CD4-positive, alpha-beta memory T cell (primary cell): ENCODE measurements at regions not wholly inside any gene's neighbourhood (a gene's known extent, or its start where the extent isn't known, plus 50 kb on each side); places are given as distances from the start of the nearest gene placed in this dataset.

ENCODE experiments used
- CTCF ChIA-PET: fragments of 350-600 bp; sonication (Branson Sonifier 250); formaldehyde crosslinking; loops from one replicate; lab custom pipeline; 2021; ENCODE audit warnings: inconsistent platforms; ENCODE audit not compliant: partially characterized antibody; lab: Charles Lee
- POLR2A ChIA-PET: fragments of 350-600 bp; sonication (Branson Sonifier 250); formaldehyde crosslinking; loops from one replicate; lab custom pipeline; 2021; ENCODE audit not compliant: partially characterized antibody; lab: Charles Lee
- DNase-seq, 5 donors: peaks; one replicate each; pipeline versions ENCODE4 v3.0.0 to v3.0.0-alpha.2; 2020 to 2022; ENCODE audit warnings: mixed read lengths in 1 of 5
- H3K27ac ChIP-seq: one replicate; pipeline ENCODE4 v1.7.0; 2013; ENCODE audit warnings: low read depth, low read length
- H3K27me3 ChIP-seq: 2 replicates; pipeline ENCODE4 v1.7.0; 2013; ENCODE audit warnings: mild to moderate bottlenecking, low read length, moderate library complexity; ENCODE audit not compliant: insufficient read depth
- H3K36me3 ChIP-seq: 2 replicates; pipeline ENCODE4 v1.7.0; 2013; ENCODE audit warnings: mild to moderate bottlenecking, low read length, moderate library complexity; ENCODE audit not compliant: insufficient read depth
- H3K4me1 ChIP-seq: 2 replicates; pipeline ENCODE4 v1.7.0; 2013; ENCODE audit warnings: mild to moderate bottlenecking, low read length, moderate library complexity; ENCODE audit not compliant: insufficient read depth
- H3K4me3 ChIP-seq, 2 donors: one replicate each; pipeline ENCODE4 v1.7.0; 2013; ENCODE audit warnings: low read length in 2 of 2, mild to moderate bottlenecking in 1 of 2
- H3K9me3 ChIP-seq, 2 donors: one replicate each; pipeline ENCODE4 v1.7.0; 2013; ENCODE audit warnings: low read length in 2 of 2, control low read depth in 1 of 2; ENCODE audit not compliant: control insufficient read depth in 1 of 2
- H3K27ac Mint-ChIP-seq, 7 donors: one replicate each; pipeline ENCODE4 v1.8.0; 2020 to 2021; ENCODE audit warnings: mixed read lengths in 7 of 7, mild to moderate bottlenecking in 6 of 7, inconsistent platforms in 3 of 7, moderate library complexity in 3 of 7
- H3K27me3 Mint-ChIP-seq, 2 donors: one replicate each; pipeline ENCODE4 v1.8.0; 2020 to 2021; ENCODE audit warnings: mixed read lengths in 2 of 2
- H3K36me3 Mint-ChIP-seq, 2 donors: one replicate each; pipeline ENCODE4 v1.8.0; 2020 to 2021; ENCODE audit warnings: mixed read lengths in 2 of 2, inconsistent platforms in 1 of 2, mild to moderate bottlenecking in 1 of 2
- H3K4me1 Mint-ChIP-seq, 4 donors: one replicate each; pipeline ENCODE4 v1.8.0; 2020 to 2021; ENCODE audit warnings: mixed read lengths in 4 of 4, mild to moderate bottlenecking in 1 of 4
- H3K4me3 Mint-ChIP-seq, 8 donors: one replicate each; pipeline ENCODE4 v1.8.0; 2020 to 2021; ENCODE audit warnings: mixed read lengths in 8 of 8, mild to moderate bottlenecking in 7 of 8, moderate library complexity in 6 of 8, inconsistent platforms in 3 of 8
- H3K9me3 Mint-ChIP-seq, 8 donors: one replicate each; pipeline ENCODE4 v1.8.0; 2020 to 2021; ENCODE audit warnings: mixed read lengths in 8 of 8, mild to moderate bottlenecking in 5 of 8, inconsistent platforms in 3 of 8, moderate library complexity in 1 of 8
- intact Hi-C: fragments of 100-400 bp; cut with micrococcal nuclease; formaldehyde crosslinking; loops from one replicate; pipeline ENCODE4 v1.15.1; 2023

GRCh38 chr3:107986505-107986904 is 104.3 kb downstream of the CD47 start:
- peaks cover 28 to 58% (median 45%) of the 10 kb centered on the region in 4 donors for H3K4me1 Mint-ChIP-seq

GRCh38 chr3:107985496-107985895 is 105.3 kb downstream of the CD47 start:
- Mint-ChIP-seq H3K27ac (peak overlapping the region in 6 of 7 donors; percentile 5 to 88 (median 69)), H3K27me3 (no peaks in the 10 kb centered on the region), H3K4me1 (peaks cover 36 to 68% (median 52%) of the 10 kb centered on the region in 4 donors), H3K9me3 (peaks cover 0 to under 1% (median 0%) of the 10 kb centered on the region in 8 donors), H3K36me3 (no peaks in the 10 kb centered on the region), H3K4me3 (peak overlapping the region in 7 of 8 donors; percentile 58 to 83 (median 73))
- peaks cover 36% of the 10 kb centered on the region for H3K4me1 ChIP-seq
- no peaks in the 10 kb centered on the region for H3K36me3 ChIP-seq
- intact Hi-C loops: loop anchor here (5.0 kb wide), 2 partner anchors 33 to 142 kb away; no protein-coding TSS in a partner anchor
- no peaks in the 10 kb centered on the region for H3K27me3 ChIP-seq
- H3K9me3 ChIP-seq: no peaks in the 10 kb centered on the region
- H3K27ac ChIP-seq: no peak overlapping the region
- POLR2A ChIA-PET: interaction anchor here (0.7 to 5.0 kb wide), 9 partner anchors 10 to 237 kb away, joined by 3 to 67 read pairs (median 3); partner anchors contain the start of gene IFT57
- CTCF ChIA-PET: interaction anchor here (1.1 to 3.6 kb wide), 10 partner anchors 9 to 492 kb away, joined by 3 to 17 read pairs (median 4); no protein-coding TSS in a partner anchor
- H3K4me3 ChIP-seq: no peak overlapping the region
- DNase-seq: peak in 1 of 5 donors; percentile 52

More at GRCh38 chr3:107986505-107986904, 104.3 kb downstream of the CD47 start:
- H3K27me3 Mint-ChIP-seq: no peaks in the 10 kb centered on the region
- Histone ChIP-seq H3K36me3 (no peaks in the 10 kb centered on the region), H3K27ac (no peak overlapping the region), H3K9me3 (no peaks in the 10 kb centered on the region), H3K4me3 (no peak overlapping the region), H3K27me3 (no peaks in the 10 kb centered on the region), H3K4me1 (peaks cover 35% of the 10 kb centered on the region)
- DNase-seq: no peak
- H3K27ac Mint-ChIP-seq: peak overlapping the region in 2 of 7 donors; percentile 51 to 59
- H3K4me3 Mint-ChIP-seq: no peak overlapping the region
- ChIA-PET POLR2A (interaction anchor here (1.2 to 5.0 kb wide), 2 partner anchors 11 to 59 kb away, joined by 4 to 67 read pairs; no protein-coding TSS in a partner anchor), CTCF (interaction anchor here (1.0 to 3.6 kb wide), 9 partner anchors 10 to 138 kb away, joined by 3 to 17 read pairs (median 4); no protein-coding TSS in a partner anchor)
- H3K9me3 Mint-ChIP-seq: peaks cover 0 to 4% (median 0%) of the 10 kb centered on the region in 8 donors
- intact Hi-C loops: loop anchor here (5.0 kb wide), 2 partner anchors 34 to 141 kb away; no protein-coding TSS in a partner anchor
- no peaks in the 10 kb centered on the region for H3K36me3 Mint-ChIP-seq

GRCh38 chr3:107983247-107983646 is 107.6 kb downstream of the CD47 start:
- Histone ChIP-seq H3K27ac (no peak overlapping the region), H3K9me3 (no peaks in the 10 kb centered on the region), H3K27me3 (no peaks in the 10 kb centered on the region), H3K4me1 (peaks cover 46% of the 10 kb centered on the region), H3K36me3 (no peaks in the 10 kb centered on the region), H3K4me3 (no peak overlapping the region)
- Mint-ChIP-seq H3K36me3 (no peaks in the 10 kb centered on the region), H3K4me1 (peaks cover 41 to 73% (median 58%) of the 10 kb centered on the region in 4 donors), H3K9me3 (no peaks in the 10 kb centered on the region), H3K27me3 (no peaks in the 10 kb centered on the region), H3K27ac (no peak overlapping the region), H3K4me3 (no peak overlapping the region)
- intact Hi-C loops: no loop called here
- ChIA-PET CTCF (no interaction called here), POLR2A (no interaction called here)
- no peak for DNase-seq

GRCh38 chr3:107982165-107982564 is 108.7 kb downstream of the CD47 start:
- no peaks in the 10 kb centered on the region for H3K27me3 ChIP-seq
- Mint-ChIP-seq H3K4me1 (peaks cover 49 to 73% (median 63%) of the 10 kb centered on the region in 4 donors), H3K36me3 (no peaks in the 10 kb centered on the region), H3K27ac (no peak overlapping the region), H3K27me3 (no peaks in the 10 kb centered on the region), H3K4me3 (no peak overlapping the region), H3K9me3 (no peaks in the 10 kb centered on the region)
- H3K4me3 ChIP-seq: no peak overlapping the region
- CTCF ChIA-PET: interaction anchor here (1.8 kb wide), 1 partner anchor 55 kb away, joined by 5 read pairs; no protein-coding TSS in a partner anchor
- intact Hi-C loops: no loop called here
- H3K4me1 ChIP-seq: peaks cover 48% of the 10 kb centered on the region
- no peaks in the 10 kb centered on the region for H3K36me3 ChIP-seq
- POLR2A ChIA-PET: interaction anchor here (0.9 kb wide), 1 partner anchor 108 kb away, joined by 3 read pairs; no protein-coding TSS in a partner anchor
- no peak overlapping the region for H3K27ac ChIP-seq
- DNase-seq: no peak
- H3K9me3 ChIP-seq: no peaks in the 10 kb centered on the region

GRCh38 chr3:107981471-107982111 is 109.2 kb downstream of the CD47 start:
- DNase-seq: no peak
- Mint-ChIP-seq H3K36me3 (no peaks in the 10 kb centered on the region), H3K4me1 (peaks cover 50 to 73% (median 65%) of the 10 kb centered on the region in 4 donors), H3K27ac (no peak overlapping the region), H3K4me3 (no peak overlapping the region), H3K9me3 (no peaks in the 10 kb centered on the region), H3K27me3 (no peaks in the 10 kb centered on the region)
- Histone ChIP-seq H3K9me3 (no peaks in the 10 kb centered on the region), H3K4me3 (no peak overlapping the region), H3K27me3 (no peaks in the 10 kb centered on the region), H3K36me3 (no peaks in the 10 kb centered on the region), H3K4me1 (peaks cover 53% of the 10 kb centered on the region), H3K27ac (no peak overlapping the region)
- intact Hi-C loops: no loop called here
- POLR2A ChIA-PET: interaction anchor here (0.9 kb wide), 1 partner anchor 109 kb away, joined by 3 read pairs; no protein-coding TSS in a partner anchor
- CTCF ChIA-PET: interaction anchor here (0.6 to 2.4 kb wide), 3 partner anchors 11 to 291 kb away, joined by 4 to 8 read pairs (median 5); no protein-coding TSS in a partner anchor

- ChIA-PET CTCF (interaction anchor here (0.9 to 2.5 kb wide), 7 partner anchors 9 to 245 kb away, joined by 3 to 10 read pairs (median 4); no protein-coding TSS in a partner anchor), POLR2A (interaction anchor here (1.0 to 8.3 kb wide), 5 partner anchors 7 to 146 kb away, joined by 5 to 67 read pairs (median 7); no protein-coding TSS in a partner anchor)
- H3K27ac Mint-ChIP-seq: peak overlapping the region in 3 of 7 donors; percentile 14 to 65 (median 65)
- Histone ChIP-seq H3K9me3 (no peaks in the 10 kb centered on the region), H3K36me3 (no peaks in the 10 kb centered on the region), H3K27me3 (no peaks in the 10 kb centered on the region), H3K27ac (no peak overlapping the region), H3K4me1 (peaks cover 59% of the 10 kb centered on the region), H3K4me3 (no peak overlapping the region)
- intact Hi-C loops: loop anchor here (10.0 kb wide), 1 partner anchor 845 kb away; the partner anchor contains the start of gene TRAT1
- H3K9me3 Mint-ChIP-seq: no peaks in the 10 kb centered on the region
- H3K4me3 Mint-ChIP-seq: peak overlapping the region in 5 of 8 donors; percentile 20 to 79 (median 75)
- H3K36me3 Mint-ChIP-seq: no peaks in the 10 kb centered on the region
- H3K27me3 Mint-ChIP-seq: no peaks in the 10 kb centered on the region
- DNase-seq: no peak
- H3K4me1 Mint-ChIP-seq: peaks cover 57 to 78% (median 71%) of the 10 kb centered on the region in 4 donors
These were observed 111.3 kb downstream of the CD47 start for GRCh38 chr3:107979538-107979937.
